Body of pancreas (tissue), 4 donors: ENCODE measurements at regions not wholly inside any gene's neighbourhood (a gene's known extent, or its start where the extent isn't known, plus 50 kb on each side); places are given as distances from the start of the nearest gene placed in this dataset.

Source experiments
- ATAC-seq: fragments of 150-250 bp; one replicate; pipeline ENCODE4 v1.9.1; 2016
- DNase-seq, 4 donors: peaks; one replicate each; pipeline ENCODE4 v3.0.0-alpha.2; 2019
- H3K27ac ChIP-seq, 4 donors: fragments of 200-600 bp; sonication (generic); 1 replicate in 3 of 4; 2 replicates in 1 of 4; pipeline versions ENCODE4 v1.5.1 to v1.6.1; 2016 to 2019; ENCODE audit warnings: mild to moderate bottlenecking in 1 of 4, mixed read lengths in 1 of 4, moderate library complexity in 1 of 4
- H3K27me3 ChIP-seq, 2 donors: fragments of 200-600 bp; sonication (generic); one replicate each; pipeline ENCODE4 v1.6.0; 2016; ENCODE audit warnings: mild to moderate bottlenecking in 1 of 2
- H3K36me3 ChIP-seq, 2 donors: fragments of 200-600 bp; sonication (generic); replicated peaks in 1 of 2; 2 replicates each; pipeline ENCODE4 v1.5.1; 2016; ENCODE audit warnings: low read depth in 2 of 2; ENCODE audit not compliant: insufficient read depth in 1 of 2
- H3K4me1 ChIP-seq: fragments of 200-600 bp; sonication (generic); one replicate; pipeline ENCODE4 v1.6.0; 2016
- H3K4me3 ChIP-seq, 2 donors: fragments of 200-600 bp; sonication (generic); 1 replicate in 1 of 2; 2 replicates in 1 of 2; pipeline ENCODE4 v1.5.1; 2016 to 2019
- H3K9me3 ChIP-seq, 3 donors: fragments of 200-600 bp; sonication (generic); 1 replicate in 2 of 3; 2 replicates in 1 of 3; pipeline ENCODE4 v1.5.1; 2016
- POLR2A ChIP-seq, 3 donors: fragments of 450-650 bp; IDR thresholded peaks; one replicate each; pipeline ENCODE4 v1.6.1; 2016; ENCODE audit warnings: antibody characterized with exemption in 3 of 3, mild to moderate bottlenecking in 2 of 3
- WGBS, 2 donors: methylation state at CpG; one replicate each; pipeline ENCODE4 v1.1.5; 2017; 5-methylcytosine and 5-hydroxymethylcytosine counted together
- intact Hi-C: fragments of 100-400 bp; cut with DNase I; formaldehyde crosslinking; loops from one replicate; pipeline ENCODE4 v1.15.1; 2023
- TF ChIP-seq, protein P1 (sequence below), 7 experiments: fragments of 450-650 bp in 4 of 7; fragments of 200-600 bp in 3 of 7; sonication (generic) in 3 of 7; IDR thresholded peaks; one replicate each; pipeline ENCODE4 v1.5.1; 2016 to 2019; ENCODE audit warnings: antibody characterized with exemption in 7 of 7

DNA sequence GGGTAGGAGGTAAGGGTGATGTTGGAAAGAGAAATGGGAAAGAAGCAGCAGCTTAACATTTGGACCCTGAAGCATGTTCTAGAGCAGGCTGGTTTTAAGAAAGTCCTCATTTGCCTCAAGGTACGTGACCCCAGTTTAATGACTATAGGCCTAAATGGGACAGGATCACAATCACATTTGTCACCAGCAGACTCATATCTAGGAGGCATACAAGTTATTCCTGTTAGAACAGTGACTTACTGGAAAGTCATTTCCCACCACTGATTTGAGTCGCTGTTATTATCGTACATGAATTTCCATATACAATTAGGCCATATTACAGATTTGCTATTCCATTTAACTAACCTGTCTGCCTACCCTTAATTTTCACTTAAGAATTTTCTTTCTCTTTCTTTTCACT, 326.1 kb downstream of the DAD1 start:
- DNase-seq (no peak), ATAC-seq (no peak)
- Histone ChIP-seq H3K4me3 (no peak overlapping the region), H3K9me3 (no peaks in the 10 kb centered on the region), H3K4me1 (no peaks in the 10 kb centered on the region), H3K27me3 (no peaks in the 10 kb centered on the region), H3K27ac (no peak overlapping the region), H3K36me3 (no peaks in the 10 kb centered on the region)
- no peak for TF ChIP-seq POLR2A (IDR thresholded peaks at IDR 0.05)
- TF ChIP-seq, protein P1, sequence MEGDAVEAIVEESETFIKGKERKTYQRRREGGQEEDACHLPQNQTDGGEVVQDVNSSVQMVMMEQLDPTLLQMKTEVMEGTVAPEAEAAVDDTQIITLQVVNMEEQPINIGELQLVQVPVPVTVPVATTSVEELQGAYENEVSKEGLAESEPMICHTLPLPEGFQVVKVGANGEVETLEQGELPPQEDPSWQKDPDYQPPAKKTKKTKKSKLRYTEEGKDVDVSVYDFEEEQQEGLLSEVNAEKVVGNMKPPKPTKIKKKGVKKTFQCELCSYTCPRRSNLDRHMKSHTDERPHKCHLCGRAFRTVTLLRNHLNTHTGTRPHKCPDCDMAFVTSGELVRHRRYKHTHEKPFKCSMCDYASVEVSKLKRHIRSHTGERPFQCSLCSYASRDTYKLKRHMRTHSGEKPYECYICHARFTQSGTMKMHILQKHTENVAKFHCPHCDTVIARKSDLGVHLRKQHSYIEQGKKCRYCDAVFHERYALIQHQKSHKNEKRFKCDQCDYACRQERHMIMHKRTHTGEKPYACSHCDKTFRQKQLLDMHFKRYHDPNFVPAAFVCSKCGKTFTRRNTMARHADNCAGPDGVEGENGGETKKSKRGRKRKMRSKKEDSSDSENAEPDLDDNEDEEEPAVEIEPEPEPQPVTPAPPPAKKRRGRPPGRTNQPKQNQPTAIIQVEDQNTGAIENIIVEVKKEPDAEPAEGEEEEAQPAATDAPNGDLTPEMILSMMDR (IDR thresholded peaks at IDR 0.05): no peak
- 90% methylated on average over 3 of the region's 3 CpGs for WGBS, 2 donors
- intact Hi-C loops: no loop called here

DNA sequence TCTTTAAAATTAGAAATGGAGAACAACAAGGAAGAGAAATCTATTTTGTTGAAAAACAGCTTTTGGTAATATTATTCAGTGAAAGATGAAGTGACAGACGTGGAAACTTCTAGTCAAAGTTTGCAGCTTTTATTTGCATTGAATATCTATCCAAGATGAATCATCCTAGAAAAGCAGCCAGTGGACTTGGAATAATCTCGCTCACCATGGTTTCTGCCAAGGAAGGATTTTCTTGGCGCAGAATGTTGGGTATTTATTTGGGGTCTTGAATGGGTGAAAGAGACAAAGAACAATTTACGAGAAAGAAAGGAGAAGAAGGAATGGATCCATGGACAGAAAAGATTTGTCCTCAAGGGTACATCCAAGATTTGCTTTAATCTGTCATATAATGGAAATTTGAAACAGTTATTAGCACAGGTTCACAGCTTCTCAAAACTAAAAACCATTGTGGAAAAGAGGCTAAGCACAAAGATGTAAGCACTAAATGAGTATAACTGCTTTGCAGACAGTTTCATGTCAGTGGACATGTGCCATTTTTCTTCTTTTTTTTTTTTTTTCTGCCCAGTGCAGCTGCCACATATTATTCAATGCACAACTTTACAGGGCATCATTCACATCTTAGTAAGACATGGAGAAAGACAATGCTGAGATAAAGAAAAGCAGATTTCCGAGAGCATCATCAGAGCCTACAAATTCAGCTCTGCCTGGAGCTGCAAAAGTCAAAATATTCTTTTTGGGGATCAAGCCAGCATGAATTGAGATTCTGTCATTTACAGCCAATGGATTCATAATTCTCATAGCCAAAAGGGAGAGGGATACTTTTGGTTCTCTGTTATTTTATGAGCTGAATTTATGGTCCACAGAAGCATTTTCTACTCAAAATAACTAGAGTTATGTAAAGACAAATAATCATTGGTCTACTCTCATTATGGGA, 333.7 kb downstream of the DAD1 start:
- no peak for TF ChIP-seq POLR2A (IDR thresholded peaks at IDR 0.05)
- TF ChIP-seq, protein P1 (IDR thresholded peaks at IDR 0.05): no peak
- WGBS, 2 donors: 62 to 67% methylated on average over 5 of the region's 5 CpGs
- Histone ChIP-seq H3K27me3 (no peaks in the 10 kb centered on the region), H3K9me3 (no peaks in the 10 kb centered on the region), H3K4me3 (no peak overlapping the region), H3K36me3 (no peaks in the 10 kb centered on the region), H3K27ac (no peak overlapping the region), H3K4me1 (no peaks in the 10 kb centered on the region)
- no peak for ATAC-seq
- intact Hi-C loops: no loop called here
- no peak for DNase-seq

DNA sequence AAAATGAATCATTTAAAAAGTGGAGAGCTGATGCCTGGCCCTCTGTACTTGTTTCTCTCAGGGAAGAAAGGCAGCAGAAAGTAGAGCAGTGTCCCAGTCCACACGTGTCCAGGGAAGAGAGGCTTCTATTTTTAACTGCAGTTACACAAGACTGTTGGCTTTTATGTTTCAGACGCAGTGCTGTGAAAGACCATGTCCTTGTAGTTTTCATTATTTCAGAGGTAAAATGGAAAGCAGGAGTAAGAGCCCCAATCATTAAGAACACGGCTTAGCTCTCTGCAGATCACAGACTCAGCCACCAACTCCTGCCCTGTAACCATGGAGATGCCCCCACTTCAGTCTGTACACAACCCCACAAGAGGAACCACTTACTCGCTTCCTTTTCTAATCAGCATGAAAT, 336.3 kb downstream of the DAD1 start:
- DNase-seq (no peak), ATAC-seq (no peak)
- TF ChIP-seq, protein P1 (IDR thresholded peaks at IDR 0.05): no peak
- Histone ChIP-seq H3K9me3 (no peaks in the 10 kb centered on the region), H3K4me1 (no peaks in the 10 kb centered on the region), H3K4me3 (no peak overlapping the region), H3K27me3 (no peaks in the 10 kb centered on the region), H3K27ac (no peak overlapping the region), H3K36me3 (no peaks in the 10 kb centered on the region)
- WGBS, 2 donors: 26 to 38% methylated on average over 4 of the region's 4 CpGs
- intact Hi-C loops: no loop called here

DNA sequence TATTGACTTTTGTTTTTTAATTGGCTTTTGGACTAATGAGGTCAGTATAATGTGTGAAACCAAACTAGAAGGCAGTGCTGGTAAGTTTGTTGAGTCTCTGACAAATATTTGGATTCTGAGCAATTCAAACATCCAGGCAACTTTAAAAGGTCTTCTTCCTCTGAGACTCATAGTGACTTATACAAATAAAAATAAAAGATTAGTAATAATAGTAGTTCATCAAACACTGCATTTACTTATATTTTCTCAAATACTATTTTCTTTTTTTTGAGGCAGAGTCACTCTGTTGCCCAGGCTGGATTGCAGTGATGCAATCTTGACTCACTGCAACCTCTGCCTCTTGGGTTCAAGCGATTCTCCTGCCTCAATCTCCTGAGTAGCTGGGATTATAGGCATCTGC, 337.9 kb downstream of the DAD1 start:
- WGBS, 2 donors: 38 to 41% methylated on average over 1 of the region's 1 CpG
- TF ChIP-seq POLR2A (IDR thresholded peaks at IDR 0.05): no peak
- TF ChIP-seq, protein P1 (IDR thresholded peaks at IDR 0.05): no peak
- no peak for ATAC-seq
- no peak overlapping the region for H3K4me3 ChIP-seq
- intact Hi-C loops: no loop called here
- DNase-seq: no peak
- H3K36me3 ChIP-seq: no peaks in the 10 kb centered on the region
- no peaks in the 10 kb centered on the region for H3K4me1 ChIP-seq
- H3K9me3 ChIP-seq: no peaks in the 10 kb centered on the region
- no peaks in the 10 kb centered on the region for H3K27me3 ChIP-seq
- no peak overlapping the region for H3K27ac ChIP-seq

DNA sequence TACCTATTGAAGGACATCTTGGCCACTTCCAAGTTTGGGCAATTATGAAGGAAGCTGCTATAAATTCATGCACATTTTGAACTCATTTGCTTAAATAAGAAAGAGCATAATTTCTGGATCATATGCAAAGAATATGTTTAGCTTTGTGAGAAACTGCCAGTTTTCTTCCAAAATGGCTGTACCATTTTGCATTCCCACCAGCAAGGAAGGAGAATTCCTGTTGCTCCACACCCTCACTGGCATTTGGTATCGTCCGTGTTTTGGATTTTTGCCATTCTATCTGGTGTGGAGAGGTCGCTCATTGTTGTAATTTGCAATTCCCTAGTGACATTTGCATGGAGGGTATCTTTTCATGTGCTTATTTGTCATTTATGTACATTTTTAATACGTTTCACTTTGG, 339.3 kb downstream of the DAD1 start:
- 57 to 66% methylated on average over 4 of the region's 4 CpGs for WGBS, 2 donors
- TF ChIP-seq, protein P1 (IDR thresholded peaks at IDR 0.05): no peak
- TF ChIP-seq POLR2A (IDR thresholded peaks at IDR 0.05): no peak
- H3K27ac ChIP-seq: no peak overlapping the region
- no peaks in the 10 kb centered on the region for H3K36me3 ChIP-seq
- no peak overlapping the region for H3K4me3 ChIP-seq
- H3K4me1 ChIP-seq: no peaks in the 10 kb centered on the region
- ATAC-seq (no peak), DNase-seq (no peak)
- H3K9me3 ChIP-seq: no peaks in the 10 kb centered on the region
- H3K27me3 ChIP-seq: no peaks in the 10 kb centered on the region
- intact Hi-C loops: no loop called here
